SK-N-SH (cell line): ENCODE measurements at regions not wholly inside any gene's neighbourhood (a gene's known extent, or its start where the extent isn't known, plus 50 kb on each side); places are given as distances from the start of the nearest gene placed in this dataset.

Experiments used
- CTCF ChIA-PET: fragments of 300-600, 350-600 bp; formaldehyde crosslinking; extraction: SDS; loops from one replicate; lab custom pipeline; 2021; lab: Yijun Ruan, JAX
- POLR2A ChIA-PET: fragments of 350-600 bp; sonication (Branson Sonifier 250); formaldehyde crosslinking; extraction: SDS; loops from one replicate; lab custom pipeline; 2020; ENCODE audit warnings: antibody characterized with exemption, inconsistent platforms; lab: Yijun Ruan, JAX
- DNase-seq: peaks from one replicate; pipeline ENCODE4 v3.0.0; 2012
- H2AFZ ChIP-seq: fragments of 200-600 bp; sonication (generic); 2 replicates; pipeline ENCODE4 v1.8.1; 2016; ENCODE audit warnings: antibody characterized with exemption, mild to moderate bottlenecking, low read depth
- H3F3A ChIP-seq: fragments of 200-600 bp; sonication (generic); replicated peaks from 2 replicates; pipeline ENCODE3; 2016; ENCODE audit warnings: antibody characterized with exemption, mild to moderate bottlenecking; ENCODE audit not compliant: insufficient read depth
- H3K27ac ChIP-seq, 2 experiments: fragments of 200-500 bp in 1 of 2; fragments of 200-600 bp in 1 of 2; sonication (Bioruptor generic) in 1 of 2; sonication (generic), shearing (Covaris generic) in 1 of 2; 2 replicates each; pipeline versions ENCODE4 v1.5.1 to v1.6.1; 2014 to 2016; ENCODE audit warnings: low read depth in 2 of 2, inconsistent platforms in 1 of 2, low read length in 1 of 2, mild to moderate bottlenecking in 1 of 2, mixed read lengths in 1 of 2
- H3K27me3 ChIP-seq: fragments of 200-600 bp; sonication (generic), shearing (Covaris generic); 2 replicates; pipeline ENCODE4 v1.6.1; 2016; ENCODE audit warnings: mixed run types; ENCODE audit not compliant: insufficient read depth
- H3K36me3 ChIP-seq, 2 experiments: fragments of 200-500 bp in 1 of 2; fragments of 200-600 bp in 1 of 2; sonication (Bioruptor generic) in 1 of 2; sonication (generic) in 1 of 2; replicated peaks in 1 of 2; 2 replicates each; pipeline versions ENCODE3 to v1.5.1; 2014 to 2016; ENCODE audit warnings: low read length in 1 of 2, mild to moderate bottlenecking in 1 of 2; ENCODE audit not compliant: insufficient read depth in 2 of 2, control insufficient read depth in 1 of 2
- H3K4me1 ChIP-seq, 2 experiments: fragments of 200-500 bp in 1 of 2; fragments of 200-600 bp in 1 of 2; sonication (Bioruptor generic) in 1 of 2; sonication (generic), shearing (Covaris generic) in 1 of 2; 2 replicates each; pipeline versions ENCODE4 v1.5.1 to v1.6.1; 2014 to 2016; ENCODE audit warnings: low read depth in 1 of 2, low read length in 1 of 2, mixed run types in 1 of 2; ENCODE audit not compliant: insufficient read depth in 2 of 2, control insufficient read depth in 1 of 2
- H3K4me2 ChIP-seq: fragments of 200-600 bp; sonication (generic), shearing (Covaris generic); 2 replicates; pipeline ENCODE4 v1.6.1; 2017; ENCODE audit warnings: mixed run types
- H3K4me3 ChIP-seq, 2 experiments: fragments of 200-500 bp in 1 of 2; fragments of 200-600 bp in 1 of 2; sonication (Bioruptor generic) in 1 of 2; sonication (generic), shearing (Covaris generic) in 1 of 2; 2 replicates each; pipeline versions ENCODE4 v1.5.1 to v1.8.1; 2014 to 2016; ENCODE audit warnings: low read depth in 2 of 2, inconsistent platforms in 1 of 2, low read length in 1 of 2, mild to moderate bottlenecking in 1 of 2, mixed read lengths in 1 of 2, moderate library complexity in 1 of 2
- H3K79me2 ChIP-seq: fragments of 200-600 bp; sonication (generic); 2 replicates; pipeline ENCODE4 v1.8.1; 2017; ENCODE audit warnings: mild to moderate bottlenecking; ENCODE audit not compliant: insufficient read depth
- H3K9ac ChIP-seq: fragments of 200-600 bp; sonication (generic); 2 replicates; pipeline ENCODE4 v1.6.1; 2017; ENCODE audit warnings: mixed run types
- H3K9me2 ChIP-seq: fragments of 200-600 bp; sonication (generic); 2 replicates; pipeline ENCODE4 v1.6.1; 2017; ENCODE audit warnings: mixed run types
- H3K9me3 ChIP-seq: fragments of 200-600 bp; sonication (generic); 2 replicates; pipeline ENCODE4 v1.6.1; 2017; ENCODE audit warnings: mixed run types, mild to moderate bottlenecking, moderate library complexity
- H4K20me1 ChIP-seq: fragments of 200-600 bp; sonication (generic); 2 replicates; pipeline ENCODE4 v1.6.1; 2017; ENCODE audit warnings: mild to moderate bottlenecking, mixed run types; ENCODE audit not compliant: insufficient read depth
- CHD2 ChIP-seq: fragments of 150-350 bp; IDR thresholded peaks from 2 replicates; pipeline ENCODE4 v1.6.1; 2018; ENCODE audit warnings: low read length; ENCODE audit not compliant: partially characterized antibody
- EP300 ChIP-seq, 2 experiments: IDR thresholded peaks; 2 replicates each; pipeline versions ENCODE4 v1.4.0 to v1.6.1; 2012; ENCODE audit warnings: borderline replicate concordance in 1 of 2, low read depth in 1 of 2, low read length in 1 of 2
- FOSL2 ChIP-seq: IDR thresholded peaks from 2 replicates; pipeline ENCODE4 v1.4.0; 2012; ENCODE audit warnings: low read depth, mild to moderate bottlenecking, moderate library complexity, borderline replicate concordance
- FOXJ3 ChIP-seq: sonication (generic); formaldehyde crosslinking; IDR thresholded peaks from 2 replicates; pipeline ENCODE4 v1.5.1; 2020; ENCODE audit warnings: mild to moderate bottlenecking, missing genetic modification reagents
- MEF2A ChIP-seq: IDR thresholded peaks from 2 replicates; pipeline ENCODE4 v1.4.0; 2012; ENCODE audit warnings: low read depth, borderline replicate concordance
- RAD21 ChIP-seq: IDR thresholded peaks from 2 replicates; pipeline ENCODE4 v1.6.1; 2012; ENCODE audit warnings: mild to moderate bottlenecking, low read length
- RCOR1 ChIP-seq: fragments of 150-350 bp; IDR thresholded peaks from 2 replicates; pipeline ENCODE4 v1.6.1; 2017; ENCODE audit warnings: antibody characterized with exemption, low read length
- RFX5 ChIP-seq: IDR thresholded peaks from 2 replicates; pipeline ENCODE4 v1.6.1; 2012; ENCODE audit warnings: mild to moderate bottlenecking, improper control_type of control experiment, low read length
- SIN3A ChIP-seq: IDR thresholded peaks from 2 replicates; pipeline ENCODE4 v1.6.1; 2012; ENCODE audit warnings: low read depth, mild to moderate bottlenecking, low read length, moderate library complexity, borderline replicate concordance
- TEAD4 ChIP-seq: IDR thresholded peaks from 2 replicates; pipeline ENCODE4 v1.4.0; 2012; ENCODE audit warnings: mild to moderate bottlenecking, borderline replicate concordance; ENCODE audit not compliant: insufficient read depth
- USF1 ChIP-seq: IDR thresholded peaks from 2 replicates; pipeline ENCODE4 v1.4.0; 2012; ENCODE audit warnings: low read depth, borderline replicate concordance
- YY1 ChIP-seq: IDR thresholded peaks from 2 replicates; pipeline ENCODE4 v1.4.0; 2012; ENCODE audit warnings: low read depth, mild to moderate bottlenecking
- WGBS: methylation state at CpG from one replicate; pipeline ENCODE4 v1.1.6; 2017; ENCODE audit warnings: low lambda C conversion rate; 5-methylcytosine and 5-hydroxymethylcytosine counted together
- TF ChIP-seq, protein P1 (sequence below): fragments of 200-600 bp; sonication (generic); IDR thresholded peaks from 2 replicates; pipeline ENCODE4 v1.6.1; 2017; ENCODE audit warnings: antibody characterized with exemption, mild to moderate bottlenecking, moderate library complexity
- TF ChIP-seq, protein P2 (sequence below): fragments of 150-350 bp; IDR thresholded peaks from 2 replicates; pipeline ENCODE4 v1.6.1; 2017; ENCODE audit warnings: antibody characterized with exemption, low read length, low read depth, borderline replicate concordance

DNA sequence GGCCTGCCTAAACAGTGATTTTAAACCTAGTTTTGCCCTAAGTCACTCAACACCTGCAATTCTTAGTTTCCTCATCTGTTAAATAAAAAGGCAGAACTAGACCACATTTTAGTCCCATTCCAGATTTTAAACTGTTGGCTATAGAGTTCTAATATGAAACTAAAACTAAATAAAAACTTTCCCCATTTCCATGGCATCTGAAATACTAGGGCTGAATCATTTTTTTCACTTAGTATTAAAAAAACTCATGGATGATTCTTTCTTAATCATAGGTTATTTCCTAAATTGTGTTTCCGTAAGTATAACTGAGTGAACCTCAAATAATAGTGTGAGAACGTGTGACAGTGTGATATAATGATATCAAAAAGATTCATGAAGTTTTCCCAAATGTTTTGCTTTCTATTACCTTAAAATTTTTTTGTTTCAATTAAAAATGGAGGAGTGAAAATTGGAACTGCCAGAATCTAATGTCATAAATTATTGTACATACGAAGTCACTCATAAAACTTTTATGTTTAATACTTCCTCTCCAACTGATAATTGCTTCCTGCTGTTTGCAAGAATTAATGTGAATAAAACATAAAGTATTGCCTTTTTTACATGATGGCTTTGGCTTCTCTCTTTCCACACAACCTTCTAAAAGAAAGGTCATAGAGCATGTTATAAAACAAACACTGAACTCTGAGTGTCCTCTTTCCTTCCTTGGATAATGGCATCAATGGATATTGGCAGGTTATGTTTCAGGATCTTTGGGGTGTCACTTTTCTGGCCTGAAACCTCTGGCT is 315.1 kb upstream of the MME start:
- TF ChIP-seq MEF2A = no peak
- TF ChIP-seq, protein P1, sequence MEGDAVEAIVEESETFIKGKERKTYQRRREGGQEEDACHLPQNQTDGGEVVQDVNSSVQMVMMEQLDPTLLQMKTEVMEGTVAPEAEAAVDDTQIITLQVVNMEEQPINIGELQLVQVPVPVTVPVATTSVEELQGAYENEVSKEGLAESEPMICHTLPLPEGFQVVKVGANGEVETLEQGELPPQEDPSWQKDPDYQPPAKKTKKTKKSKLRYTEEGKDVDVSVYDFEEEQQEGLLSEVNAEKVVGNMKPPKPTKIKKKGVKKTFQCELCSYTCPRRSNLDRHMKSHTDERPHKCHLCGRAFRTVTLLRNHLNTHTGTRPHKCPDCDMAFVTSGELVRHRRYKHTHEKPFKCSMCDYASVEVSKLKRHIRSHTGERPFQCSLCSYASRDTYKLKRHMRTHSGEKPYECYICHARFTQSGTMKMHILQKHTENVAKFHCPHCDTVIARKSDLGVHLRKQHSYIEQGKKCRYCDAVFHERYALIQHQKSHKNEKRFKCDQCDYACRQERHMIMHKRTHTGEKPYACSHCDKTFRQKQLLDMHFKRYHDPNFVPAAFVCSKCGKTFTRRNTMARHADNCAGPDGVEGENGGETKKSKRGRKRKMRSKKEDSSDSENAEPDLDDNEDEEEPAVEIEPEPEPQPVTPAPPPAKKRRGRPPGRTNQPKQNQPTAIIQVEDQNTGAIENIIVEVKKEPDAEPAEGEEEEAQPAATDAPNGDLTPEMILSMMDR = no peak
- TF ChIP-seq FOXJ3 (CRISPR knock-in tag) = no peak
- no peak for TF ChIP-seq USF1
- no peak for TF ChIP-seq RCOR1
- TF ChIP-seq YY1 = no peak
- TF ChIP-seq SIN3A = no peak
- ChIA-PET POLR2A (no interaction called here), CTCF (interaction anchor here (1.0 kb wide), 1 partner anchor 16 kb away, joined by 4 read pairs; no protein-coding TSS in a partner anchor)
- no peaks in the 10 kb centered on the region for H3K9me2 ChIP-seq
- H2AFZ ChIP-seq = no peak overlapping the region
- H3K79me2 ChIP-seq = no peaks in the 10 kb centered on the region
- 50% methylated on average over 3 of the region's 3 CpGs for WGBS
- no peak overlapping the region for H3K27ac ChIP-seq
- H3K4me3 ChIP-seq = no peak overlapping the region
- peaks cover 0 to 9% of the 10 kb centered on the region in 2 experiments; a peak in 1 of 4 replicates for H3K4me1 ChIP-seq
- H3K27me3 ChIP-seq = no peaks in the 10 kb centered on the region
- no peaks in the 10 kb centered on the region for H4K20me1 ChIP-seq
- no peak overlapping the region for H3K9ac ChIP-seq
- no peaks in the 10 kb centered on the region for H3F3A ChIP-seq
- no peaks in the 10 kb centered on the region for H3K36me3 ChIP-seq
- no peaks in the 10 kb centered on the region for H3K9me3 ChIP-seq
- DNase-seq = no peak
- H3K4me2 ChIP-seq = no peak overlapping the region

GRCh38 chr3:154762486-154762885 is 317.6 kb upstream of the MME start:
- peaks cover 0 to 9% of the 10 kb centered on the region in 2 experiments; a peak in 1 of 4 replicates for H3K4me1 ChIP-seq
- H3F3A ChIP-seq = no peaks in the 10 kb centered on the region
- H3K9me2 ChIP-seq = no peaks in the 10 kb centered on the region
- no peaks in the 10 kb centered on the region for H3K79me2 ChIP-seq
- H3K9me3 ChIP-seq = no peaks in the 10 kb centered on the region
- no peaks in the 10 kb centered on the region for H4K20me1 ChIP-seq
- ChIA-PET CTCF (interaction anchor here (0.6 to 1.6 kb wide), 2 partner anchors 490 to 561 kb away, joined by 3 to 5 read pairs; no protein-coding TSS in a partner anchor), POLR2A (no interaction called here)
- no peak overlapping the region for H2AFZ ChIP-seq
- H3K27ac ChIP-seq = no peak overlapping the region
- no peak overlapping the region for H3K9ac ChIP-seq
- H3K36me3 ChIP-seq = no peaks in the 10 kb centered on the region
- no peaks in the 10 kb centered on the region for H3K27me3 ChIP-seq
- TF ChIP-seq CHD2 (no peak), USF1 (no peak), FOSL2 (no peak), EP300 (IDR thresholded peaks at IDR 0.05; ENCODE audit: borderline replicate concordance in 1 of 2, low read depth in 1 of 2, low read length in 1 of 2) (no peak), RCOR1 (no peak), RAD21 (no peak), RFX5 (no peak), TEAD4 (no peak)
- TF ChIP-seq, protein P2, sequence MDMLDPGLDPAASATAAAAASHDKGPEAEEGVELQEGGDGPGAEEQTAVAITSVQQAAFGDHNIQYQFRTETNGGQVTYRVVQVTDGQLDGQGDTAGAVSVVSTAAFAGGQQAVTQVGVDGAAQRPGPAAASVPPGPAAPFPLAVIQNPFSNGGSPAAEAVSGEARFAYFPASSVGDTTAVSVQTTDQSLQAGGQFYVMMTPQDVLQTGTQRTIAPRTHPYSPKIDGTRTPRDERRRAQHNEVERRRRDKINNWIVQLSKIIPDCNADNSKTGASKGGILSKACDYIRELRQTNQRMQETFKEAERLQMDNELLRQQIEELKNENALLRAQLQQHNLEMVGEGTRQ = no peak
- no peak overlapping the region for H3K4me3 ChIP-seq
- WGBS = 74% methylated on average over 3 of the region's 3 CpGs
- no peak overlapping the region for H3K4me2 ChIP-seq
- no peak for DNase-seq
